ENCODE measurements at regions not wholly inside any gene's neighbourhood (a gene's known extent, or its start where the extent isn't known, plus 50 kb on each side); places are given as distances from the start of the nearest gene placed in this dataset.
"Not testable (repeated sequence)": the region's sequence is repeated elsewhere in the genome, so short reads cannot be mapped to it uniquely, and the experiment has no call there.

GRCh38 chr10:61037261-61037830, 93.4 kb upstream of the RHOBTB1 start:
- not testable (repeated sequence) for H3K4me1 ChIP-seq (ENCODE audit: control insufficient read depth in 5 of 5, insufficient read depth in 5 of 5, low read length in 5 of 5); H3K27me3 ChIP-seq (ENCODE audit: control insufficient read depth in 5 of 5, insufficient read depth in 4 of 5, low read length in 5 of 5); H3K9me3 ChIP-seq (ENCODE audit: control insufficient read depth in 5 of 5, low read length in 5 of 5); H3K9ac ChIP-seq (ENCODE audit: low read length in 5 of 5); H3K36me3 ChIP-seq (ENCODE audit: control insufficient read depth in 5 of 5, insufficient read depth in 5 of 5, low read length in 5 of 5); H3K27ac ChIP-seq (ENCODE audit: low read depth, low read length); H3K4me3 ChIP-seq (ENCODE audit: low read depth in 1 of 5, low read length in 5 of 5)

GRCh38 chr10:61036148-61036547, 92.2 kb upstream of the RHOBTB1 start:
- not testable (repeated sequence) for H3K36me3 ChIP-seq (ENCODE audit: control insufficient read depth in 5 of 5, insufficient read depth in 5 of 5, low read length in 5 of 5); H3K27me3 ChIP-seq (ENCODE audit: control insufficient read depth in 5 of 5, insufficient read depth in 4 of 5, low read length in 5 of 5); H3K4me1 ChIP-seq (ENCODE audit: control insufficient read depth in 5 of 5, insufficient read depth in 5 of 5, low read length in 5 of 5); H3K9ac ChIP-seq (ENCODE audit: low read length in 5 of 5); H3K4me3 ChIP-seq (ENCODE audit: low read depth in 1 of 5, low read length in 5 of 5); H3K27ac ChIP-seq (ENCODE audit: low read depth, low read length); H3K9me3 ChIP-seq (ENCODE audit: control insufficient read depth in 5 of 5, low read length in 5 of 5)

- Histone ChIP-seq H3K9me3 (ENCODE audit: control insufficient read depth in 5 of 5, low read length in 5 of 5) (no peaks in the 10 kb centered on the region), H3K27ac (ENCODE audit: low read depth, low read length) (no peak overlapping the region), H3K36me3 (ENCODE audit: control insufficient read depth in 5 of 5, insufficient read depth in 5 of 5, low read length in 5 of 5) (no peaks in the 10 kb centered on the region), H3K27me3 (ENCODE audit: control insufficient read depth in 5 of 5, insufficient read depth in 4 of 5, low read length in 5 of 5) (peaks cover 0 to 6% (median 0%) of the 10 kb centered on the region in 5 donors), H3K4me3 (ENCODE audit: low read depth in 1 of 5, low read length in 5 of 5) (no peak overlapping the region), H3K4me1 (ENCODE audit: control insufficient read depth in 5 of 5, insufficient read depth in 5 of 5, low read length in 5 of 5) (no peaks in the 10 kb centered on the region), H3K9ac (ENCODE audit: low read length in 5 of 5) (no peak overlapping the region)
Measured at GRCh38 chr10:61031341-61031740, 87.4 kb upstream of the RHOBTB1 start.

- Histone ChIP-seq H3K4me3 (ENCODE audit: low read depth in 1 of 5, low read length in 5 of 5) (no peak overlapping the region), H3K36me3 (ENCODE audit: control insufficient read depth in 5 of 5, insufficient read depth in 5 of 5, low read length in 5 of 5) (no peaks in the 10 kb centered on the region), H3K27ac (ENCODE audit: low read depth, low read length) (no peak overlapping the region), H3K9ac (ENCODE audit: low read length in 5 of 5) (no peak overlapping the region), H3K9me3 (ENCODE audit: control insufficient read depth in 5 of 5, low read length in 5 of 5) (no peaks in the 10 kb centered on the region), H3K27me3 (ENCODE audit: control insufficient read depth in 5 of 5, insufficient read depth in 4 of 5, low read length in 5 of 5) (peaks cover 0 to 6% (median 0%) of the 10 kb centered on the region in 5 donors), H3K4me1 (ENCODE audit: control insufficient read depth in 5 of 5, insufficient read depth in 5 of 5, low read length in 5 of 5) (no peaks in the 10 kb centered on the region)
Measured at GRCh38 chr10:61029411-61029810, 85.4 kb upstream of the RHOBTB1 start.

- no peak overlapping the region for H3K27ac ChIP-seq (ENCODE audit: low read depth, low read length)
- no peaks in the 10 kb centered on the region for H3K9me3 ChIP-seq (ENCODE audit: control insufficient read depth in 5 of 5, low read length in 5 of 5)
- no peak overlapping the region for H3K4me3 ChIP-seq (ENCODE audit: low read depth in 1 of 5, low read length in 5 of 5)
- no peak overlapping the region for H3K9ac ChIP-seq (ENCODE audit: low read length in 5 of 5)
- no peaks in the 10 kb centered on the region for H3K4me1 ChIP-seq (ENCODE audit: control insufficient read depth in 5 of 5, insufficient read depth in 5 of 5, low read length in 5 of 5)
- H3K27me3 ChIP-seq (ENCODE audit: control insufficient read depth in 5 of 5, insufficient read depth in 4 of 5, low read length in 5 of 5), result peaks cover 0 to 6% (median 0%) of the 10 kb centered on the region in 5 donors
- H3K36me3 ChIP-seq (ENCODE audit: control insufficient read depth in 5 of 5, insufficient read depth in 5 of 5, low read length in 5 of 5), result no peaks in the 10 kb centered on the region
Measured at GRCh38 chr10:61028861-61029361, 84.9 kb upstream of the RHOBTB1 start.

- Histone ChIP-seq H3K27ac (ENCODE audit: low read depth, low read length) (no peak overlapping the region), H3K36me3 (ENCODE audit: control insufficient read depth in 5 of 5, insufficient read depth in 5 of 5, low read length in 5 of 5) (no peaks in the 10 kb centered on the region), H3K27me3 (ENCODE audit: control insufficient read depth in 5 of 5, insufficient read depth in 4 of 5, low read length in 5 of 5) (peaks cover 0 to 5% (median 0%) of the 10 kb centered on the region in 5 donors), H3K9ac (ENCODE audit: low read length in 5 of 5) (no peak overlapping the region), H3K9me3 (ENCODE audit: control insufficient read depth in 5 of 5, low read length in 5 of 5) (no peaks in the 10 kb centered on the region), H3K4me1 (ENCODE audit: control insufficient read depth in 5 of 5, insufficient read depth in 5 of 5, low read length in 5 of 5) (no peaks in the 10 kb centered on the region), H3K4me3 (ENCODE audit: low read depth in 1 of 5, low read length in 5 of 5) (no peak overlapping the region)
Measured at GRCh38 chr10:61024856-61025201, 80.8 kb upstream of the RHOBTB1 start.

GRCh38 chr10:61024151-61024855, 80.3 kb upstream of the RHOBTB1 start:
- Histone ChIP-seq H3K9me3 (ENCODE audit: control insufficient read depth in 5 of 5, low read length in 5 of 5) (no peaks in the 10 kb centered on the region), H3K4me1 (ENCODE audit: control insufficient read depth in 5 of 5, insufficient read depth in 5 of 5, low read length in 5 of 5) (no peaks in the 10 kb centered on the region), H3K4me3 (ENCODE audit: low read depth in 1 of 5, low read length in 5 of 5) (no peak overlapping the region), H3K9ac (ENCODE audit: low read length in 5 of 5) (no peak overlapping the region), H3K27me3 (ENCODE audit: control insufficient read depth in 5 of 5, insufficient read depth in 4 of 5, low read length in 5 of 5) (peaks cover 0 to 2% (median 0%) of the 10 kb centered on the region in 5 donors), H3K36me3 (ENCODE audit: control insufficient read depth in 5 of 5, insufficient read depth in 5 of 5, low read length in 5 of 5) (no peaks in the 10 kb centered on the region), H3K27ac (ENCODE audit: low read depth, low read length) (no peak overlapping the region)

- no peaks in the 10 kb centered on the region for H3K9me3 ChIP-seq (ENCODE audit: control insufficient read depth in 5 of 5, low read length in 5 of 5)
- no peaks in the 10 kb centered on the region for H3K27me3 ChIP-seq (ENCODE audit: control insufficient read depth in 5 of 5, insufficient read depth in 4 of 5, low read length in 5 of 5)
- H3K4me3 ChIP-seq (ENCODE audit: low read depth in 1 of 5, low read length in 5 of 5), result no peak overlapping the region
- H3K4me1 ChIP-seq (ENCODE audit: control insufficient read depth in 5 of 5, insufficient read depth in 5 of 5, low read length in 5 of 5), result no peaks in the 10 kb centered on the region
- no peaks in the 10 kb centered on the region for H3K36me3 ChIP-seq (ENCODE audit: control insufficient read depth in 5 of 5, insufficient read depth in 5 of 5, low read length in 5 of 5)
- no peak overlapping the region for H3K27ac ChIP-seq (ENCODE audit: low read depth, low read length)
- no peak overlapping the region for H3K9ac ChIP-seq (ENCODE audit: low read length in 5 of 5)
Measured at GRCh38 chr10:61023053-61023452, 79.1 kb upstream of the RHOBTB1 start.

GRCh38 chr10:61021926-61022325, 77.9 kb upstream of the RHOBTB1 start:
- no peaks in the 10 kb centered on the region for H3K9me3 ChIP-seq (ENCODE audit: control insufficient read depth in 5 of 5, low read length in 5 of 5)
- no peak overlapping the region for H3K27ac ChIP-seq (ENCODE audit: low read depth, low read length)
- H3K4me3 ChIP-seq (ENCODE audit: low read depth in 1 of 5, low read length in 5 of 5), result no peak overlapping the region
- no peaks in the 10 kb centered on the region for H3K27me3 ChIP-seq (ENCODE audit: control insufficient read depth in 5 of 5, insufficient read depth in 4 of 5, low read length in 5 of 5)
- H3K36me3 ChIP-seq (ENCODE audit: control insufficient read depth in 5 of 5, insufficient read depth in 5 of 5, low read length in 5 of 5), result no peaks in the 10 kb centered on the region
- H3K4me1 ChIP-seq (ENCODE audit: control insufficient read depth in 5 of 5, insufficient read depth in 5 of 5, low read length in 5 of 5), result no peaks in the 10 kb centered on the region
- H3K9ac ChIP-seq (ENCODE audit: low read length in 5 of 5), result no peak overlapping the region

GRCh38 chr10:61020420-61021158, 76.6 kb upstream of the RHOBTB1 start:
- Histone ChIP-seq H3K9ac (ENCODE audit: low read length in 5 of 5) (no peak overlapping the region), H3K4me3 (ENCODE audit: low read depth in 1 of 5, low read length in 5 of 5) (no peak overlapping the region), H3K4me1 (ENCODE audit: control insufficient read depth in 5 of 5, insufficient read depth in 5 of 5, low read length in 5 of 5) (no peaks in the 10 kb centered on the region), H3K27me3 (ENCODE audit: control insufficient read depth in 5 of 5, insufficient read depth in 4 of 5, low read length in 5 of 5) (no peaks in the 10 kb centered on the region), H3K27ac (ENCODE audit: low read depth, low read length) (no peak overlapping the region), H3K36me3 (ENCODE audit: control insufficient read depth in 5 of 5, insufficient read depth in 5 of 5, low read length in 5 of 5) (no peaks in the 10 kb centered on the region), H3K9me3 (ENCODE audit: control insufficient read depth in 5 of 5, low read length in 5 of 5) (no peaks in the 10 kb centered on the region)

Data from subcutaneous abdominal adipose tissue (tissue), 5 donors.